ENCODE measurements at regions not wholly inside any gene's neighbourhood (a gene's known extent, or its start where the extent isn't known, plus 50 kb on each side); places are given as distances from the start of the nearest gene placed in this dataset.

DNA sequence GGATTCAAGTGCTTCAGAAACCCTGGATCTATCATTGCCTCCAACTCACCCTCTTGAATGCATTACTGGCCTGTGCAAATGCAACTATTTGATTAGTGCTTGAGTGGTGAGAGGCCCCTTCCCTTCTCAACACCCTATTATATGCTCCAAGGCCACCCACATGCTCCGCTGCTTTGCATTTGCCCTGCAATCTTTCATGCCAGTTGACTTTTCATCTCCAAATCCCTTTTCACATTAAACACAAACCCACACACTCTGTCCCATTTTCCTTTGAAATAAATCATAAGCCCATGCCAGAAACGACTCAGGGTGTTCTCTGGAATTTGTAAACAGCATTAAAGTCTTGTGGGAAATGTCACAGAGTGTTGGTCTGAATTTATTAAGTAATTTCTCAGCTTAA, 78.9 kb upstream of the CTTNBP2NL start:
- TF ChIP-seq, protein P1, sequence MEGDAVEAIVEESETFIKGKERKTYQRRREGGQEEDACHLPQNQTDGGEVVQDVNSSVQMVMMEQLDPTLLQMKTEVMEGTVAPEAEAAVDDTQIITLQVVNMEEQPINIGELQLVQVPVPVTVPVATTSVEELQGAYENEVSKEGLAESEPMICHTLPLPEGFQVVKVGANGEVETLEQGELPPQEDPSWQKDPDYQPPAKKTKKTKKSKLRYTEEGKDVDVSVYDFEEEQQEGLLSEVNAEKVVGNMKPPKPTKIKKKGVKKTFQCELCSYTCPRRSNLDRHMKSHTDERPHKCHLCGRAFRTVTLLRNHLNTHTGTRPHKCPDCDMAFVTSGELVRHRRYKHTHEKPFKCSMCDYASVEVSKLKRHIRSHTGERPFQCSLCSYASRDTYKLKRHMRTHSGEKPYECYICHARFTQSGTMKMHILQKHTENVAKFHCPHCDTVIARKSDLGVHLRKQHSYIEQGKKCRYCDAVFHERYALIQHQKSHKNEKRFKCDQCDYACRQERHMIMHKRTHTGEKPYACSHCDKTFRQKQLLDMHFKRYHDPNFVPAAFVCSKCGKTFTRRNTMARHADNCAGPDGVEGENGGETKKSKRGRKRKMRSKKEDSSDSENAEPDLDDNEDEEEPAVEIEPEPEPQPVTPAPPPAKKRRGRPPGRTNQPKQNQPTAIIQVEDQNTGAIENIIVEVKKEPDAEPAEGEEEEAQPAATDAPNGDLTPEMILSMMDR (IDR thresholded peaks at IDR 0.05; ENCODE audit: insufficient read depth, low read length, poor library complexity, severe bottlenecking) = no peak
- no peak for TF ChIP-seq EZH2phosphoT487 (conservative IDR thresholded peaks at IDR 0.05; ENCODE audit: low read length)
